Bronchial epithelial cell (primary cell): ENCODE measurements at regions not wholly inside any gene's neighbourhood (a gene's known extent, or its start where the extent isn't known, plus 50 kb on each side); places are given as distances from the start of the nearest gene placed in this dataset.

ENCODE experiments used
- DNase-seq: peaks from one replicate; pipeline ENCODE4 v3.0.0-alpha.2; 2010; ENCODE audit warnings: low read depth
- FAIRE-seq: peaks from 2 replicates; lab custom pipeline; 2011; peaks lifted over from hg19 to GRCh38; lab: Jason Lieb, UNC
- H3K27me3 ChIP-seq: 2 replicates; pipeline ENCODE4 v1.5.1; 2011; ENCODE audit warnings: low read length; ENCODE audit not compliant: control insufficient read depth, insufficient read depth
- H3K36me3 ChIP-seq: 2 replicates; pipeline ENCODE4 v1.5.1; 2011; ENCODE audit warnings: low read length; ENCODE audit not compliant: control insufficient read depth, insufficient read depth
- H3K4me3 ChIP-seq: 2 replicates; pipeline ENCODE4 v1.5.1; 2011; ENCODE audit warnings: mild to moderate bottlenecking, low read depth, low read length, control low read depth
- TF ChIP-seq, protein P1 (sequence below): IDR thresholded peaks from 2 replicates; pipeline ENCODE4 v1.5.1; 2011; ENCODE audit warnings: mild to moderate bottlenecking, moderate library complexity, low read length, control low read depth, inconsistent platforms; ENCODE audit not compliant: insufficient read depth, severe bottlenecking

DNA sequence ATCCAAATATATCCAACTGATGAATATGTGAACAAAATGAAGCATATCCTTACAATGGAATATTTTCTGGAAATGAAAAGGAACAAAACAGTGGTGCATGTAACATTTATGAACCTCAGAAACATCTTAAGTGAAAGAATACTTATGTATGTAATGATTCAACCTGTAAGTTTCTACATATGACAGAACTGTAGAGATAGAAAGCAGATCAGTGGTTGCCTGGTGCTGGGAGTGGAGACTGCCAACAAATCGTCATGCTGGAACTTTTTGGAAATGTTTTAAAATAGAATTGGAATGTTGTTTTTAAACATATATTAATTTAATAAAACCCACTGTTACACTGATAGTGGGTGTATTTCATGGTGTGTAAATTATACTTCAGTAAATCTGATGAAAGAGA is 667.5 kb downstream of the RAPGEF2 start:
- H3K27me3 ChIP-seq: no peaks in the 10 kb centered on the region
- TF ChIP-seq, protein P1, sequence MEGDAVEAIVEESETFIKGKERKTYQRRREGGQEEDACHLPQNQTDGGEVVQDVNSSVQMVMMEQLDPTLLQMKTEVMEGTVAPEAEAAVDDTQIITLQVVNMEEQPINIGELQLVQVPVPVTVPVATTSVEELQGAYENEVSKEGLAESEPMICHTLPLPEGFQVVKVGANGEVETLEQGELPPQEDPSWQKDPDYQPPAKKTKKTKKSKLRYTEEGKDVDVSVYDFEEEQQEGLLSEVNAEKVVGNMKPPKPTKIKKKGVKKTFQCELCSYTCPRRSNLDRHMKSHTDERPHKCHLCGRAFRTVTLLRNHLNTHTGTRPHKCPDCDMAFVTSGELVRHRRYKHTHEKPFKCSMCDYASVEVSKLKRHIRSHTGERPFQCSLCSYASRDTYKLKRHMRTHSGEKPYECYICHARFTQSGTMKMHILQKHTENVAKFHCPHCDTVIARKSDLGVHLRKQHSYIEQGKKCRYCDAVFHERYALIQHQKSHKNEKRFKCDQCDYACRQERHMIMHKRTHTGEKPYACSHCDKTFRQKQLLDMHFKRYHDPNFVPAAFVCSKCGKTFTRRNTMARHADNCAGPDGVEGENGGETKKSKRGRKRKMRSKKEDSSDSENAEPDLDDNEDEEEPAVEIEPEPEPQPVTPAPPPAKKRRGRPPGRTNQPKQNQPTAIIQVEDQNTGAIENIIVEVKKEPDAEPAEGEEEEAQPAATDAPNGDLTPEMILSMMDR: no peak
- H3K36me3 ChIP-seq: no peaks in the 10 kb centered on the region
- DNase-seq: no peak
- no peak for FAIRE-seq
- no peak overlapping the region for H3K4me3 ChIP-seq

DNA sequence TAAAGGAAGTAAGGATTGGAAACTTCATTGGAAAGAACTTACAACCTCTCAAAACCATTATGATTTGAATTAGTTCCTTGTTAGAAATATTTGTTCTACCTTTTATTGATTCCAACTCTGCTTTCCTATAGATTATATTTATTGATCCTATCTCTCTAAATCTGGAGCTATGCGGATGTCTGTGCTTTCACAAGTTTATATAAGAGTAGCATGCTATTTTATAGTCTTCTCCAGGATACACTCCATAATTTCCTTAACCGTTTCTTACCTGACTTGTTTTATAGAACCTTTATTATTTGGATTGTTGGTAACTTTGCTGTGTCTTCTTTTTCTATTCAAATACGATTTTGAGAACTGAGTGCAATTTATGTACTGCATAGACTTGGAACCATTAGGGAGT is 668.1 kb downstream of the RAPGEF2 start:
- FAIRE-seq: no peak
- no peak for DNase-seq
- Histone ChIP-seq H3K36me3 (no peaks in the 10 kb centered on the region), H3K27me3 (no peaks in the 10 kb centered on the region), H3K4me3 (no peak overlapping the region)
- TF ChIP-seq, protein P1: no peak

DNA sequence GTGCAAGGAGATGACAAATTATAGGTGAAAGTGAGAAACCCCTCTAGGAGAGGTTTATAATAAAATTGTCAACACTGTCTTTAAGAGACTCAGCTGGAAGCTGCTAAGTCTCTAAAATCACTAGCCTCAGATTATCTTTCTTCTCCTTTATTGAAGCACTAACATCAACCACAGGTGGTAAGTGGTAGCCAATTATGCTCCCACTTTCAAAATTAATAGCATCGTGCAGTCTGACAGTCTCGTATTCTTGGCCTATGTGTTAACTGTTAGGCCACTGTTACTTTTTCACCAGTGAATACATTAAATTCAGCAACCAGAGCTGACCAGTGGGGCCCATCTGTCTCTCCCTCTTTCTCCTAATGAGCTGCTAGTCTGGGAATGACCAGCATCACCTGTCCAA is 674.1 kb downstream of the RAPGEF2 start:
- FAIRE-seq (no peak), DNase-seq (no peak)
- H3K27me3 ChIP-seq: no peaks in the 10 kb centered on the region
- TF ChIP-seq, protein P1: no peak
- H3K36me3 ChIP-seq: no peaks in the 10 kb centered on the region
- H3K4me3 ChIP-seq: no peak overlapping the region

DNA sequence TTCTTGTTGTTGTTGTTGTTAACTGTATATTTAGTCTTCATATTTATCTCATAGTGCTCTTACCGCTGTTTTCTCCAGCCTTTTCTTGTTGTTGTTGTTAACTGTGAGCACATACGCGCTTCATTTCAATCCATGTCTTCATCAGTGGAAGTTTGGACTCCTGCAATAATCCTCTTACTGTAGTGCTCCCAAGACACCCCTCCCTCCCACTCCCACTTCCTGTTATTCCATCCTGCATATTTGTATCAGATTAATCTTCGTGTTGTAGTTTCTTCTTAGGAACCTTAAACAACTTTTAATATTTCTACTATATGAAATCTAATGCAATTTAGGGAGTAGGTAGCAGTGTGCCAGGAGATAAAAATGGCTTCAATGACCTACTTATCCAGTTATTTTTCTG is 674.8 kb downstream of the RAPGEF2 start:
- no peaks in the 10 kb centered on the region for H3K36me3 ChIP-seq
- H3K4me3 ChIP-seq: no peak overlapping the region
- DNase-seq: no peak
- TF ChIP-seq, protein P1: no peak
- no peaks in the 10 kb centered on the region for H3K27me3 ChIP-seq
- no peak for FAIRE-seq

DNA sequence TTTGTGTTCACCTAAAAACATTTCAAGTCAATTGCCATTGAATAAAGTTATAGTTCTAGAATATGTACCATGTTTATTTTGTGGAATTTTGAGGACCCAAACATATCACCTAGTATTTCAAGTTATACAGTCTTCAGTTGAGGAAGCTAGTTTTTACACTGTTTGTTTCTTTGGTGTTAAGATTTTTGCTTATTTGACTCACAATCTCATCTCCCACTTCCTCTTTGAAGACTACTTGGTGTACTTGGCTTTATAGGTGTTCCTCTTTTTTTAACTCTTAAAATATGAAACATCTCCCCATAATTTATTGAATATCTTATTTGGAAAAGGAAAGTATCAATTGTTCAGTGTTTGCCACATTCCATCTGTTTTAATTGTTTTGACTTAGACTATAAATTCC is 675.4 kb downstream of the RAPGEF2 start:
- Histone ChIP-seq H3K27me3 (no peaks in the 10 kb centered on the region), H3K36me3 (no peaks in the 10 kb centered on the region), H3K4me3 (no peak overlapping the region)
- TF ChIP-seq, protein P1: no peak
- FAIRE-seq (no peak), DNase-seq (no peak)

DNA sequence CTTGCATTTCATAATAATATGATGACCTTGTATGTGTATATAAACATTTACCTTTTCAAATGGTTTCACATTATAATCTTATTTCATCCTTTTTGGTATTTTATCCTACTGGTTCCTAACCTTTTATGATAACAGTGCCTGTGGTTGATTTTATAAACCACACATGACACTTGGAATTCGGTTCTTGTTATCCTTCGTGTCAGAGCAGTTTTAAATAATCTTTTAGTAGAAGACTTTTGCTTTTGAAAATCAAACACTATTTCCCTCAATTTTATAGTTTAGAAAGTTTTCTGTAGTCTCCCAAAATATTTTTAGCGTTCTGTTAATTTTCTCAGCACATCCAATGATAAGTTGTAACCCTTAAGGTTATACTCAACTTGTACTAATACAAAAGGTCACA is 676.8 kb downstream of the RAPGEF2 start:
- no peaks in the 10 kb centered on the region for H3K27me3 ChIP-seq
- DNase-seq (no peak), FAIRE-seq (no peak)
- no peaks in the 10 kb centered on the region for H3K36me3 ChIP-seq
- TF ChIP-seq, protein P1: no peak
- H3K4me3 ChIP-seq: no peak overlapping the region
